ENCODE measurements at regions not wholly inside any gene's neighbourhood (a gene's known extent, or its start where the extent isn't known, plus 50 kb on each side); places are given as distances from the start of the nearest gene placed in this dataset.

DNA sequence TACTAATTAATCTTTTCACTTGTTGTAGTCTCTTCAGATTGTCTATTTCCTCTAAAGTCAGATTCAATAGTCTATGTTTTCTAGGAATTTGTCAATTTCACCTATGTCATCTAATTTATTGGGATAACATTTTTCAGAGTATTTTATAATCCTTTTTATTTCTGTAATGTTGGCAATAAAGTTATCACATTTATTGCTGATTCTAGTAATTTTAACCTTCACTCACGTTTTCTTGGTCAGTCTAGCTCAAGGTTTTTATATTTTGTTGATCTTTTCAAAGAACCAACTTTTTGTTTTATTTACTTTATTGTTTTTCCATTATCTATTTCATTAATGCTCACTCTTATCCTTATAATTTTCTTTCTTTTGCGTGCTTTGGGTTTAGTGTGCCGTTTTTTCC is 97.9 kb upstream of the GNG12 start:
- DNase-seq, result no peak
- Mint-ChIP-seq H3K36me3 (ENCODE audit: unreplicated experiment) (no peaks in the 10 kb centered on the region), H3K9me3 (ENCODE audit: unreplicated experiment) (peaks cover 1% of the 10 kb centered on the region), H3K27me3 (ENCODE audit: unreplicated experiment) (no peaks in the 10 kb centered on the region), H3K27ac (ENCODE audit: unreplicated experiment) (no peak overlapping the region), H3K4me1 (ENCODE audit: low read depth, unreplicated experiment) (no peaks in the 10 kb centered on the region), H3K4me3 (ENCODE audit: unreplicated experiment) (no peak overlapping the region)
- TF ChIP-seq CTCF (IDR thresholded peaks at IDR 0.05; ENCODE audit: partially characterized antibody, unreplicated experiment), result no peak

- peaks cover 11% of the 10 kb centered on the region for H3K4me1 Mint-ChIP-seq (ENCODE audit: low read depth, unreplicated experiment)
- H3K27ac Mint-ChIP-seq (ENCODE audit: unreplicated experiment), result no peak overlapping the region
- no peaks in the 10 kb centered on the region for H3K9me3 Mint-ChIP-seq (ENCODE audit: unreplicated experiment)
- no peaks in the 10 kb centered on the region for H3K27me3 Mint-ChIP-seq (ENCODE audit: unreplicated experiment)
- no peaks in the 10 kb centered on the region for H3K36me3 Mint-ChIP-seq (ENCODE audit: unreplicated experiment)
- no peak for TF ChIP-seq CTCF (IDR thresholded peaks at IDR 0.05; ENCODE audit: partially characterized antibody, unreplicated experiment)
- no peak overlapping the region for H3K4me3 Mint-ChIP-seq (ENCODE audit: unreplicated experiment)
- DNase-seq, result no peak
These were observed 89.8 kb upstream of the GNG12 start for GRCh38 chr1:67923074-67923473.

- TF ChIP-seq CTCF (IDR thresholded peaks at IDR 0.05; ENCODE audit: partially characterized antibody, unreplicated experiment), result no peak
- DNase-seq, result no peak
- Mint-ChIP-seq H3K27ac (ENCODE audit: unreplicated experiment) (no peak overlapping the region), H3K36me3 (ENCODE audit: unreplicated experiment) (no peaks in the 10 kb centered on the region), H3K4me1 (ENCODE audit: low read depth, unreplicated experiment) (peaks cover 11% of the 10 kb centered on the region), H3K9me3 (ENCODE audit: unreplicated experiment) (no peaks in the 10 kb centered on the region), H3K27me3 (ENCODE audit: unreplicated experiment) (no peaks in the 10 kb centered on the region), H3K4me3 (ENCODE audit: unreplicated experiment) (no peak overlapping the region)
These were observed 88.6 kb upstream of the GNG12 start for GRCh38 chr1:67921725-67922489.

GRCh38 chr1:67919274-67920072 is 86.2 kb upstream of the GNG12 start:
- H3K27me3 Mint-ChIP-seq (ENCODE audit: unreplicated experiment), result no peaks in the 10 kb centered on the region
- H3K4me1 Mint-ChIP-seq (ENCODE audit: low read depth, unreplicated experiment), result peaks cover 11% of the 10 kb centered on the region
- no peaks in the 10 kb centered on the region for H3K36me3 Mint-ChIP-seq (ENCODE audit: unreplicated experiment)
- DNase-seq, result no peak
- H3K4me3 Mint-ChIP-seq (ENCODE audit: unreplicated experiment), result no peak overlapping the region
- TF ChIP-seq CTCF (IDR thresholded peaks at IDR 0.05; ENCODE audit: partially characterized antibody, unreplicated experiment), result no peak
- no peak overlapping the region for H3K27ac Mint-ChIP-seq (ENCODE audit: unreplicated experiment)
- H3K9me3 Mint-ChIP-seq (ENCODE audit: unreplicated experiment), result peaks cover 3% of the 10 kb centered on the region

GRCh38 chr1:67918067-67918466 is 84.8 kb upstream of the GNG12 start:
- Mint-ChIP-seq H3K27me3 (ENCODE audit: unreplicated experiment) (no peaks in the 10 kb centered on the region), H3K4me1 (ENCODE audit: low read depth, unreplicated experiment) (peaks cover 11% of the 10 kb centered on the region), H3K27ac (ENCODE audit: unreplicated experiment) (no peak overlapping the region), H3K9me3 (ENCODE audit: unreplicated experiment) (peaks cover 3% of the 10 kb centered on the region), H3K4me3 (ENCODE audit: unreplicated experiment) (no peak overlapping the region), H3K36me3 (ENCODE audit: unreplicated experiment) (no peaks in the 10 kb centered on the region)
- DNase-seq, result no peak
- TF ChIP-seq CTCF (IDR thresholded peaks at IDR 0.05; ENCODE audit: partially characterized antibody, unreplicated experiment), result no peak
